ENCODE measurements at regions not wholly inside any gene's neighbourhood (a gene's known extent, or its start where the extent isn't known, plus 50 kb on each side); places are given as distances from the start of the nearest gene placed in this dataset.

GRCh38 chr20:43825051-43825402 lies 89.6 kb upstream of the TOX2 start:
- TF ChIP-seq CTCF (conservative IDR thresholded peaks at IDR 0.05; ENCODE audit: low read depth, low read length) (no peak), EZH2 (IDR thresholded peaks at IDR 0.05; ENCODE audit: borderline replicate concordance, low read depth, low read length, poor library complexity, severe bottlenecking) (no peak)
